SK-N-SH (cell line): ENCODE measurements at regions not wholly inside any gene's neighbourhood (a gene's known extent, or its start where the extent isn't known, plus 50 kb on each side); places are given as distances from the start of the nearest gene placed in this dataset.

Source experiments
- CTCF ChIA-PET: fragments of 300-600, 350-600 bp; formaldehyde crosslinking; extraction: SDS; loops from one replicate; lab custom pipeline; 2021; lab: Yijun Ruan, JAX
- POLR2A ChIA-PET: fragments of 350-600 bp; sonication (Branson Sonifier 250); formaldehyde crosslinking; extraction: SDS; loops from one replicate; lab custom pipeline; 2020; ENCODE audit warnings: antibody characterized with exemption, inconsistent platforms; lab: Yijun Ruan, JAX
- DNase-seq: peaks from one replicate; pipeline ENCODE4 v3.0.0; 2012
- H2AFZ ChIP-seq: fragments of 200-600 bp; sonication (generic); 2 replicates; pipeline ENCODE4 v1.8.1; 2016; ENCODE audit warnings: antibody characterized with exemption, mild to moderate bottlenecking, low read depth
- H3F3A ChIP-seq: fragments of 200-600 bp; sonication (generic); replicated peaks from 2 replicates; pipeline ENCODE3; 2016; ENCODE audit warnings: antibody characterized with exemption, mild to moderate bottlenecking; ENCODE audit not compliant: insufficient read depth
- H3K27ac ChIP-seq, 2 experiments: fragments of 200-500 bp in 1 of 2; fragments of 200-600 bp in 1 of 2; sonication (Bioruptor generic) in 1 of 2; sonication (generic), shearing (Covaris generic) in 1 of 2; 2 replicates each; pipeline versions ENCODE4 v1.5.1 to v1.6.1; 2014 to 2016; ENCODE audit warnings: low read depth in 2 of 2, inconsistent platforms in 1 of 2, low read length in 1 of 2, mild to moderate bottlenecking in 1 of 2, mixed read lengths in 1 of 2
- H3K27me3 ChIP-seq: fragments of 200-600 bp; sonication (generic), shearing (Covaris generic); 2 replicates; pipeline ENCODE4 v1.6.1; 2016; ENCODE audit warnings: mixed run types; ENCODE audit not compliant: insufficient read depth
- H3K36me3 ChIP-seq, 2 experiments: fragments of 200-500 bp in 1 of 2; fragments of 200-600 bp in 1 of 2; sonication (Bioruptor generic) in 1 of 2; sonication (generic) in 1 of 2; replicated peaks in 1 of 2; 2 replicates each; pipeline versions ENCODE3 to v1.5.1; 2014 to 2016; ENCODE audit warnings: low read length in 1 of 2, mild to moderate bottlenecking in 1 of 2; ENCODE audit not compliant: insufficient read depth in 2 of 2, control insufficient read depth in 1 of 2
- H3K4me1 ChIP-seq, 2 experiments: fragments of 200-500 bp in 1 of 2; fragments of 200-600 bp in 1 of 2; sonication (Bioruptor generic) in 1 of 2; sonication (generic), shearing (Covaris generic) in 1 of 2; 2 replicates each; pipeline versions ENCODE4 v1.5.1 to v1.6.1; 2014 to 2016; ENCODE audit warnings: low read depth in 1 of 2, low read length in 1 of 2, mixed run types in 1 of 2; ENCODE audit not compliant: insufficient read depth in 2 of 2, control insufficient read depth in 1 of 2
- H3K4me2 ChIP-seq: fragments of 200-600 bp; sonication (generic), shearing (Covaris generic); 2 replicates; pipeline ENCODE4 v1.6.1; 2017; ENCODE audit warnings: mixed run types
- H3K4me3 ChIP-seq, 2 experiments: fragments of 200-500 bp in 1 of 2; fragments of 200-600 bp in 1 of 2; sonication (Bioruptor generic) in 1 of 2; sonication (generic), shearing (Covaris generic) in 1 of 2; 2 replicates each; pipeline versions ENCODE4 v1.5.1 to v1.8.1; 2014 to 2016; ENCODE audit warnings: low read depth in 2 of 2, inconsistent platforms in 1 of 2, low read length in 1 of 2, mild to moderate bottlenecking in 1 of 2, mixed read lengths in 1 of 2, moderate library complexity in 1 of 2
- H3K79me2 ChIP-seq: fragments of 200-600 bp; sonication (generic); 2 replicates; pipeline ENCODE4 v1.8.1; 2017; ENCODE audit warnings: mild to moderate bottlenecking; ENCODE audit not compliant: insufficient read depth
- H3K9ac ChIP-seq: fragments of 200-600 bp; sonication (generic); 2 replicates; pipeline ENCODE4 v1.6.1; 2017; ENCODE audit warnings: mixed run types
- H3K9me2 ChIP-seq: fragments of 200-600 bp; sonication (generic); 2 replicates; pipeline ENCODE4 v1.6.1; 2017; ENCODE audit warnings: mixed run types
- H3K9me3 ChIP-seq: fragments of 200-600 bp; sonication (generic); 2 replicates; pipeline ENCODE4 v1.6.1; 2017; ENCODE audit warnings: mixed run types, mild to moderate bottlenecking, moderate library complexity
- H4K20me1 ChIP-seq: fragments of 200-600 bp; sonication (generic); 2 replicates; pipeline ENCODE4 v1.6.1; 2017; ENCODE audit warnings: mild to moderate bottlenecking, mixed run types; ENCODE audit not compliant: insufficient read depth
- ELF1 ChIP-seq: IDR thresholded peaks from 2 replicates; pipeline ENCODE4 v1.4.0; 2012
- EP300 ChIP-seq, 2 experiments: IDR thresholded peaks; 2 replicates each; pipeline versions ENCODE4 v1.4.0 to v1.6.1; 2012; ENCODE audit warnings: borderline replicate concordance in 1 of 2, low read depth in 1 of 2, low read length in 1 of 2
- EZH2phosphoT487 ChIP-seq: fragments of 200-600 bp; sonication (generic); IDR thresholded peaks from 2 replicates; pipeline ENCODE4 v1.6.1; 2017; ENCODE audit warnings: low read depth, mixed run types, mild to moderate bottlenecking, antibody characterized with exemption, moderate library complexity, borderline replicate concordance
- FOXJ3 ChIP-seq: sonication (generic); formaldehyde crosslinking; IDR thresholded peaks from 2 replicates; pipeline ENCODE4 v1.5.1; 2020; ENCODE audit warnings: mild to moderate bottlenecking, missing genetic modification reagents
- FOXM1 ChIP-seq: IDR thresholded peaks from 2 replicates; pipeline ENCODE4 v1.4.0; 2012; ENCODE audit warnings: low read depth, mild to moderate bottlenecking
- GABPA ChIP-seq: IDR thresholded peaks from 2 replicates; pipeline ENCODE4 v1.4.0; 2012; ENCODE audit warnings: low read depth, mild to moderate bottlenecking
- MXI1 ChIP-seq: IDR thresholded peaks from 2 replicates; pipeline ENCODE4 v1.6.1; 2012; ENCODE audit warnings: mild to moderate bottlenecking, low read depth, low read length, improper control_type of control experiment
- NRF1 ChIP-seq: IDR thresholded peaks from 2 replicates; pipeline ENCODE4 v1.6.1; 2012; ENCODE audit warnings: low read depth, mild to moderate bottlenecking, low read length
- RFX5 ChIP-seq: IDR thresholded peaks from 2 replicates; pipeline ENCODE4 v1.6.1; 2012; ENCODE audit warnings: mild to moderate bottlenecking, improper control_type of control experiment, low read length
- RXRA ChIP-seq: IDR thresholded peaks from 2 replicates; pipeline ENCODE4 v1.4.0; 2012; ENCODE audit warnings: low read depth, mild to moderate bottlenecking, borderline replicate concordance
- SIN3A ChIP-seq: IDR thresholded peaks from 2 replicates; pipeline ENCODE4 v1.6.1; 2012; ENCODE audit warnings: low read depth, mild to moderate bottlenecking, low read length, moderate library complexity, borderline replicate concordance
- SMC3 ChIP-seq: IDR thresholded peaks from 2 replicates; pipeline ENCODE4 v1.6.1; 2012; ENCODE audit warnings: low read depth, low read length, improper control_type of control experiment
- YY1 ChIP-seq: IDR thresholded peaks from 2 replicates; pipeline ENCODE4 v1.4.0; 2012; ENCODE audit warnings: low read depth, mild to moderate bottlenecking
- WGBS: methylation state at CpG from one replicate; pipeline ENCODE4 v1.1.6; 2017; ENCODE audit warnings: low lambda C conversion rate; 5-methylcytosine and 5-hydroxymethylcytosine counted together
- TF ChIP-seq, protein P1 (sequence below): fragments of 200-600 bp; sonication (generic); IDR thresholded peaks from 2 replicates; pipeline ENCODE4 v1.6.1; 2017; ENCODE audit warnings: antibody characterized with exemption, mild to moderate bottlenecking, moderate library complexity
- TF ChIP-seq, protein P2 (sequence below): IDR thresholded peaks from 2 replicates; pipeline ENCODE4 v1.6.1; 2012; ENCODE audit warnings: mild to moderate bottlenecking, low read depth, low read length, moderate library complexity
- TF ChIP-seq, protein P3 (sequence below): fragments of 150-350 bp; IDR thresholded peaks from 2 replicates; pipeline ENCODE4 v1.6.1; 2016; ENCODE audit warnings: mild to moderate bottlenecking, low read depth, low read length

DNA sequence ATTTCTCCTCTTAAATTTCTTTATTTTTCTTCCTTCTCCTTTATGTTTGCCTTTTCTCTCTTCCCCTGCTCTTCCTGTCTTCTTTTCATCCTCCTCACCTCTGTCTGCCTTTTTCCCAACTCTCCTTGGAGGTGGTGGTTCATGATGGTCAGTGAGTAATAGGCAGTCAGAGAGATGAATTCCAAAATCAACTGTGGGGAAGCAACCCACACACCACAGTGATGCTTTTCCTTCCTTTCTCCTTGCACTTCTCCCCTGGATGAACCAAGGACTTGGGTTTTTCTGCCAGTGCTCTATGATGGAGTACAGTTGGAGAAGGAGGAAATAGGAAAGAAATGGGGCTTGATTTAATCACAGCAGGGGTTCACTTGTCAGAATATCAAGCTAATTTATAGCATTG lies 153.8 kb downstream of the DCK start:
- no peak overlapping the region for H3K9ac ChIP-seq
- no peaks in the 10 kb centered on the region for H3K27me3 ChIP-seq

DNA sequence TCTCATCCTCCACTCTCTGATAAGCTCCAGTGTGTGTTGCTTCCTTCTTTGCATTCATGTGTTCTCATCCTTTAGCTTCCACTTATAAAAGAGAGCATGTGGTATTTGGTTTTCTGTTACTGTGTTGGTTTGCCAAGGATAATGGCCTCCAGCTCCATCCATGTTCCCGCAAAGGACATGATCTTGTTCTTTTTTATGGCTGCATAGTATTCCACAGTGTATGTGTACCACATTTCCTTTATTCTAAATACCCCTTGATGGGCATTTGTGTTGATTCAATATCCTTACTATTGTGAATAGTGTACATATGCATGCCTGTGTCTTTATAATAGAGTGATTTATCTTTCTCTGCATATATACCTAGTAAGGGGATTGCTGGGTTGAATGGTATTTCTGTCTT lies 155.1 kb downstream of the DCK start:
- Histone ChIP-seq H3K36me3 (no peaks in the 10 kb centered on the region), H3K9me3 (no peaks in the 10 kb centered on the region), H2AFZ (no peak overlapping the region), H3K4me1 (no peaks in the 10 kb centered on the region), H3K9ac (no peak overlapping the region), H3K4me3 (no peak overlapping the region), H4K20me1 (no peaks in the 10 kb centered on the region), H3K4me2 (no peak overlapping the region), H3K79me2 (no peaks in the 10 kb centered on the region), H3K27ac (no peak overlapping the region), H3K27me3 (0 out of 2 replicates have a peak, but pooled peaks cover 5% of the 10 kb centered on the region), H3K9me2 (no peaks in the 10 kb centered on the region), H3F3A (no peaks in the 10 kb centered on the region)
- WGBS = 4% methylated on average over 1 of the region's 1 CpG
- CTCF ChIA-PET = interaction anchor here (2.2 kb wide), 1 partner anchor 36 kb away, joined by 5 read pairs; no protein-coding TSS in a partner anchor
- POLR2A ChIA-PET = no interaction called here
- DNase-seq = no peak
- TF ChIP-seq NRF1 (no peak), YY1 (no peak), FOXJ3 (no peak), RFX5 (no peak), SMC3 (no peak), MXI1 (no peak), EP300 (IDR thresholded peaks at IDR 0.05; ENCODE audit: borderline replicate concordance in 1 of 2, low read depth in 1 of 2, low read length in 1 of 2) (no peak), SIN3A (no peak), EZH2phosphoT487 (no peak)
- TF ChIP-seq, protein P1, sequence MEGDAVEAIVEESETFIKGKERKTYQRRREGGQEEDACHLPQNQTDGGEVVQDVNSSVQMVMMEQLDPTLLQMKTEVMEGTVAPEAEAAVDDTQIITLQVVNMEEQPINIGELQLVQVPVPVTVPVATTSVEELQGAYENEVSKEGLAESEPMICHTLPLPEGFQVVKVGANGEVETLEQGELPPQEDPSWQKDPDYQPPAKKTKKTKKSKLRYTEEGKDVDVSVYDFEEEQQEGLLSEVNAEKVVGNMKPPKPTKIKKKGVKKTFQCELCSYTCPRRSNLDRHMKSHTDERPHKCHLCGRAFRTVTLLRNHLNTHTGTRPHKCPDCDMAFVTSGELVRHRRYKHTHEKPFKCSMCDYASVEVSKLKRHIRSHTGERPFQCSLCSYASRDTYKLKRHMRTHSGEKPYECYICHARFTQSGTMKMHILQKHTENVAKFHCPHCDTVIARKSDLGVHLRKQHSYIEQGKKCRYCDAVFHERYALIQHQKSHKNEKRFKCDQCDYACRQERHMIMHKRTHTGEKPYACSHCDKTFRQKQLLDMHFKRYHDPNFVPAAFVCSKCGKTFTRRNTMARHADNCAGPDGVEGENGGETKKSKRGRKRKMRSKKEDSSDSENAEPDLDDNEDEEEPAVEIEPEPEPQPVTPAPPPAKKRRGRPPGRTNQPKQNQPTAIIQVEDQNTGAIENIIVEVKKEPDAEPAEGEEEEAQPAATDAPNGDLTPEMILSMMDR = no peak
- TF ChIP-seq, protein P2, sequence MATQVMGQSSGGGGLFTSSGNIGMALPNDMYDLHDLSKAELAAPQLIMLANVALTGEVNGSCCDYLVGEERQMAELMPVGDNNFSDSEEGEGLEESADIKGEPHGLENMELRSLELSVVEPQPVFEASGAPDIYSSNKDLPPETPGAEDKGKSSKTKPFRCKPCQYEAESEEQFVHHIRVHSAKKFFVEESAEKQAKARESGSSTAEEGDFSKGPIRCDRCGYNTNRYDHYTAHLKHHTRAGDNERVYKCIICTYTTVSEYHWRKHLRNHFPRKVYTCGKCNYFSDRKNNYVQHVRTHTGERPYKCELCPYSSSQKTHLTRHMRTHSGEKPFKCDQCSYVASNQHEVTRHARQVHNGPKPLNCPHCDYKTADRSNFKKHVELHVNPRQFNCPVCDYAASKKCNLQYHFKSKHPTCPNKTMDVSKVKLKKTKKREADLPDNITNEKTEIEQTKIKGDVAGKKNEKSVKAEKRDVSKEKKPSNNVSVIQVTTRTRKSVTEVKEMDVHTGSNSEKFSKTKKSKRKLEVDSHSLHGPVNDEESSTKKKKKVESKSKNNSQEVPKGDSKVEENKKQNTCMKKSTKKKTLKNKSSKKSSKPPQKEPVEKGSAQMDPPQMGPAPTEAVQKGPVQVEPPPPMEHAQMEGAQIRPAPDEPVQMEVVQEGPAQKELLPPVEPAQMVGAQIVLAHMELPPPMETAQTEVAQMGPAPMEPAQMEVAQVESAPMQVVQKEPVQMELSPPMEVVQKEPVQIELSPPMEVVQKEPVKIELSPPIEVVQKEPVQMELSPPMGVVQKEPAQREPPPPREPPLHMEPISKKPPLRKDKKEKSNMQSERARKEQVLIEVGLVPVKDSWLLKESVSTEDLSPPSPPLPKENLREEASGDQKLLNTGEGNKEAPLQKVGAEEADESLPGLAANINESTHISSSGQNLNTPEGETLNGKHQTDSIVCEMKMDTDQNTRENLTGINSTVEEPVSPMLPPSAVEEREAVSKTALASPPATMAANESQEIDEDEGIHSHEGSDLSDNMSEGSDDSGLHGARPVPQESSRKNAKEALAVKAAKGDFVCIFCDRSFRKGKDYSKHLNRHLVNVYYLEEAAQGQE = no peak

More for the DNA sequence above, 153.8 kb downstream of the DCK start:
- H3K27ac ChIP-seq = no peak overlapping the region
- no peak overlapping the region for H3K4me2 ChIP-seq
- no peaks in the 10 kb centered on the region for H4K20me1 ChIP-seq
- H3F3A ChIP-seq = no peaks in the 10 kb centered on the region
- H2AFZ ChIP-seq = no peak overlapping the region
- H3K36me3 ChIP-seq = no peaks in the 10 kb centered on the region
- DNase-seq = no peak
- H3K9me3 ChIP-seq = no peaks in the 10 kb centered on the region
- POLR2A ChIA-PET = no interaction called here
- CTCF ChIA-PET = no interaction called here
- no peaks in the 10 kb centered on the region for H3K4me1 ChIP-seq
- no peak overlapping the region for H3K4me3 ChIP-seq
- H3K79me2 ChIP-seq = no peaks in the 10 kb centered on the region
- no peak for TF ChIP-seq EP300 (IDR thresholded peaks at IDR 0.05; ENCODE audit: borderline replicate concordance in 1 of 2, low read depth in 1 of 2, low read length in 1 of 2)
- TF ChIP-seq, protein P3, sequence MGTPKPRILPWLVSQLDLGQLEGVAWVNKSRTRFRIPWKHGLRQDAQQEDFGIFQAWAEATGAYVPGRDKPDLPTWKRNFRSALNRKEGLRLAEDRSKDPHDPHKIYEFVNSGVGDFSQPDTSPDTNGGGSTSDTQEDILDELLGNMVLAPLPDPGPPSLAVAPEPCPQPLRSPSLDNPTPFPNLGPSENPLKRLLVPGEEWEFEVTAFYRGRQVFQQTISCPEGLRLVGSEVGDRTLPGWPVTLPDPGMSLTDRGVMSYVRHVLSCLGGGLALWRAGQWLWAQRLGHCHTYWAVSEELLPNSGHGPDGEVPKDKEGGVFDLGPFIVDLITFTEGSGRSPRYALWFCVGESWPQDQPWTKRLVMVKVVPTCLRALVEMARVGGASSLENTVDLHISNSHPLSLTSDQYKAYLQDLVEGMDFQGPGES = no peak
- no peak for TF ChIP-seq RXRA
- TF ChIP-seq, protein P1 = no peak
- no peak for TF ChIP-seq SIN3A
- no peak for TF ChIP-seq ELF1
- no peak for TF ChIP-seq GABPA
- no peak for TF ChIP-seq EZH2phosphoT487
- TF ChIP-seq FOXM1 = no peak
- TF ChIP-seq MXI1 = no peak
- H3K9me2 ChIP-seq = no peaks in the 10 kb centered on the region
